VCaP (cell line): ENCODE measurements at regions not wholly inside any gene's neighbourhood (a gene's known extent, or its start where the extent isn't known, plus 50 kb on each side); places are given as distances from the start of the nearest gene placed in this dataset.

ENCODE experiments used
- H3K27ac ChIP-seq: fragments of 450-650 bp; 2 replicates; pipeline ENCODE4 v1.5.1; 2017
- TF ChIP-seq, protein P1 (sequence below): fragments of 450-650 bp; conservative IDR thresholded peaks from 2 replicates; pipeline ENCODE4 v1.5.1; 2017; ENCODE audit warnings: mild to moderate bottlenecking, moderate library complexity

DNA sequence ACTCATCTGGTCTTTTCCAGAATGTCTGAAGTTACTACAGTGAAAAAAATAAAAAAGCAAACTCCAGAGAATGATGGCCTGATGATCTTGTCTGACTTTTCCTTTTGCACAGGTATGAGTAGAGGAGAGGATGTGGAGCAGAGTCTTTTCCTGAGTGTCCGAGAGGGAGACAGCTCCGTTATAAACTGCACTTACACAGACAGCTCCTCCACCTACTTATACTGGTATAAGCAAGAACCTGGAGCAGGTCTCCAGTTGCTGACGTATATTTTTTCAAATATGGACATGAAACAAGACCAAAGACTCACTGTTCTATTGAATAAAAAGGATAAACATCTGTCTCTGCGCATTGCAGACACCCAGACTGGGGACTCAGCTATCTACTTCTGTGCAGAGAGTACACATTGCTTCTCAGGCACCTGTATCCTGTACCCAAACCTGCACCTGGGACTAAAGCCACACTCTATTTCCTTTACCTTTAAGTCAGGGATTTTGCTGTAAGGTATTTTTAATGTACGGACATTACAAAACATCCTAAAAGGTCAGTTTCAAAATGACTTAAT lies 75.8 kb upstream of the OR4E1 start:
- TF ChIP-seq, protein P1, sequence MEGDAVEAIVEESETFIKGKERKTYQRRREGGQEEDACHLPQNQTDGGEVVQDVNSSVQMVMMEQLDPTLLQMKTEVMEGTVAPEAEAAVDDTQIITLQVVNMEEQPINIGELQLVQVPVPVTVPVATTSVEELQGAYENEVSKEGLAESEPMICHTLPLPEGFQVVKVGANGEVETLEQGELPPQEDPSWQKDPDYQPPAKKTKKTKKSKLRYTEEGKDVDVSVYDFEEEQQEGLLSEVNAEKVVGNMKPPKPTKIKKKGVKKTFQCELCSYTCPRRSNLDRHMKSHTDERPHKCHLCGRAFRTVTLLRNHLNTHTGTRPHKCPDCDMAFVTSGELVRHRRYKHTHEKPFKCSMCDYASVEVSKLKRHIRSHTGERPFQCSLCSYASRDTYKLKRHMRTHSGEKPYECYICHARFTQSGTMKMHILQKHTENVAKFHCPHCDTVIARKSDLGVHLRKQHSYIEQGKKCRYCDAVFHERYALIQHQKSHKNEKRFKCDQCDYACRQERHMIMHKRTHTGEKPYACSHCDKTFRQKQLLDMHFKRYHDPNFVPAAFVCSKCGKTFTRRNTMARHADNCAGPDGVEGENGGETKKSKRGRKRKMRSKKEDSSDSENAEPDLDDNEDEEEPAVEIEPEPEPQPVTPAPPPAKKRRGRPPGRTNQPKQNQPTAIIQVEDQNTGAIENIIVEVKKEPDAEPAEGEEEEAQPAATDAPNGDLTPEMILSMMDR: no peak
- H3K27ac ChIP-seq: no peak overlapping the region

DNA sequence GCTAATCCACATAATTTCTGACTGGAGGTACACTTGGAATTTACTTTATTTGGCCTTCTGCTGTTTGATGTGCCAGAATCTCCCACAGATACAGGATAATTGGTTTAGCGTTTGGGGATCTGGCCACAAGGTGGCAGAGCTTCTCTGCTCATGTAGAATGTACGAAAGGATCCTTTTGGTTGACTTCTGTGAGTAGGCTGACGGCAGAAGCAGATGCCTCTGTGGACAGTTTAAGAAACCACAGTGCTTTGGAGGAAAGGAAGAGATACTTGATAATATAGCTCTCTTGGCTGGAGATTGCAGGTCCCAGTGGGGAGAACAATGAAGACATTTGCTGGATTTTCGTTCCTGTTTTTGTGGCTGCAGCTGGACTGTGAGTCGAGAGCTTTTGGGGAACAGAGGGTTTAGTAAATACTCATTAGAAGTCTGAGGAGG lies 75.3 kb upstream of the OR4E1 start:
- H3K27ac ChIP-seq: no peak overlapping the region
- TF ChIP-seq, protein P1: peak; percentile 90

DNA sequence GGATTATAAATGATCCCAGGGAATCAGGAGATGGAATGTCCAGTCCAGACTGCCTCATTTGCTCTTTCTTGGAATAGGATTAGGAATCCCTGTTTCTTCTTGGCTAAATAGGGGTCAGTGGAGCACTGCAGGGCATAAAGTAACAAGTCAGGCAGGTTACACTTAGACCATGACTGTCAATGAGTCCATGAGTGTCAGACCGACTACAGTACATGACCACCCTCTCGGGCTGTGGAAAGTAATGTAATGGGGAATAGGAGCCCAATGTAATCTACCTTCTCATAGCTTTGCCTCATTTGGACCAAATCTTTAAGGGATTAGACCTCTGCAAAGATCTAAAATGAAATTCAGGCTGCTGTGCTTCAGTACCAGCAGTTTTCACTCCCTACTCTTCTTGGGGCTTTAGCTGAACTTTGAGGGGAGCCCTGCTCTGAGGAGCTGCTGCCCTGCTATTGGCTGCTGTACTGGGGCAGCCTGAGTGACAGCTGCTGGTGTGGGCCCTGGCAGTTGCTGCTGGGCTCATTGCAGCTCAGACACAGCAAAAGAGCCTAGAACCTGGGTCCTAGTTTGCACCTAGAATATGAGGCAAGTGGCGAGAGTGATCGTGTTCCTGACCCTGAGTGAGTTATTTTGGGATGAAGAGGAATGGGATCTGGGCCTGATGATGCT lies 62.2 kb upstream of the OR4E1 start:
- TF ChIP-seq, protein P1: no peak
- no peak overlapping the region for H3K27ac ChIP-seq

DNA sequence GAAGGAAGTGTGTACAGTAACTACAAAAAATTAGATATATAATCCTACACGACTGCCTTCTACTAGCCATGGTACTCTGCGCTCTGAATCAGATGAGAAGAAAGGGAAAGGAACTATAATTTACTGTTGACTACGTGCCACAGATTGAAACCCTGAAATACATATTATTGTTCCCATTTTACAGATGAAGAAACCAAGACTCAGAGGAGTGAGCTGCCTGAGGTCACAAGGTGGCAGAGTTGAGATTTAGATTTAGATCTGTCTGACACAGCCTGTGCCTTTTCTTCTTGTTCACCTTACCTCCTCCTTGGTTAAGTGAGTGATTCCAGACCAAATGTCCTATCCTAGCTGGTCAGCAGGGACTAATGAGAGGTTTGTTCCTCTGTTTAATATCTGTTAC lies 61.6 kb upstream of the OR4E1 start:
- TF ChIP-seq, protein P1: no peak
- no peak overlapping the region for H3K27ac ChIP-seq

DNA sequence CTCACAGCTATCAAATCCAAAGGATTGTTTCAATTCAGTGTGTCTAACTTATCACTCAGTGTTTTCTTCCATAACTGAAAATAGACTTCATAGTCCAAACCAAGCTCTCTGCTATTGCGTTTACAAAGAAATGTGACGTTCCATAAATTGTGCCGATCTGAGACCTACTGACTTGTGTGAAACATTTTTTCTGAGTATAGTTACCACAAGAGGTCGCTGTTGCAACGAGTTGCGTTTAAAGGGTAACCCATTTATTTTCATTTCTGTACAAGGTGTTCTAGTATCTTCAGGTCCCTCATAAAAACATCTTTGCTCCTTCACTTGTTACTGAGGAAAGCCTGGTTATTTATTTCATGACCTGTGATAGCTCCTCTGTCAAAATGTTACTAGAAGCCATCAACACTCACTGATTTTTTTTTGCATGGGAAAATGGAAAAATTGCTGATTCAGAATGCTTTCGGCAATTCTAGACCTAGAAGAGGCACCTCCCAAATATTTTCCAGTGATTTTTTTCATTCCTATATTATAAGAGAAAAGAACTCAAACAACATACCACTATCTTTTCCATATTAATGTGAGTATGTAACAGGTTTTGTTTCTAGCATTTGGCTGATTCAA lies 60.9 kb upstream of the OR4E1 start:
- H3K27ac ChIP-seq: no peak overlapping the region
- TF ChIP-seq, protein P1: peak; percentile 84

DNA sequence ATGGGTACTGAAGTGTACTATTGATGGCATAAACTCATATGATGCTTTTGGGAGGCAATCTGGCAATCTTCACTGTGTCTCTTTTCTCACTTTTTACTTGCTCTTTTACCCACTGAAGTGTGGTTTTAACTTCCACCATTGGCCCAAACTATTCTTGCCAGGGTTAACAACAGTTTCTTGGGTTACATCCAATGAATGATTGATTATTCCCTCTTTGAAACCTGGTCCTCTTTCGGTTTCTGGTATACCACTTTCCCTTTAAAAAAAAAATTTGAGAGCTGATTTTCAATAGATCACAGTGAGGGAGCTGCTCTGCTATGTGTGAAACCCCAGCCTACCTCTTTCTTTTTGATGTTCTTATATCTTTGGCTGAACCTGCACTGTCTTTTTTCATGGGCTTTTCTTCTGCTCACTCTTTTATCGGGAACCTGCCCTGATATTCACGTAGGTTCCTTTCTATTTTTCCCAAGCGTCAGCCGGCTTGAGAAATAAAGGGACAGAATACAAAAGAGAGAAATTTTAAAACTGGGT lies 56.1 kb upstream of the OR4E1 start:
- TF ChIP-seq, protein P1: no peak
- H3K27ac ChIP-seq: no peak overlapping the region

DNA sequence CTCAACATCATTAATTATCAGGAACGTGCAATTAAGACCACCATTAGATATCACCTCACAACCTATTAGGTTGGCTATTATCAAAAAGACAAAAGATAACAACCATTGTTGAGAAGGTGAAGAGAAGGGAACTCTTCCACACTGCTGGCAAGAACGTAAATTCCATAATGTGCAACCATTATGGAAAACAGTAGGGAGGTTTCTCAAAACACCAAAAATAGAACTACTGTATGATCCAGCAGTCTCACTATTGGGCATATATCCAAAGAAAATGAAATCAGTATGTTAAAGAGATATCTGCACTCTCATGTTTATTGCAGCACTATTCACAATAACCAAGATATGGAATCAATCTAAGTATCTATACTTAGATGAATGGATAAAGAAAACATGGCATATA lies 51.6 kb upstream of the OR4E1 start:
- TF ChIP-seq, protein P1: no peak
- H3K27ac ChIP-seq: no peak overlapping the region
